GM18508 (cell line): ENCODE measurements at regions not wholly inside any gene's neighbourhood (a gene's known extent, or its start where the extent isn't known, plus 50 kb on each side); places are given as distances from the start of the nearest gene placed in this dataset.
"Not testable (repeated sequence)": the region's sequence is repeated elsewhere in the genome, so short reads cannot be mapped to it uniquely, and the experiment has no call there.

ENCODE experiments used
- ATAC-seq: cut with Tn5 transposase; IDR thresholded peaks from one replicate; pipeline ENCODE4 v1.9.1; 2021; ENCODE audit warnings: moderate number of reproducible peaks; ENCODE audit not compliant: insufficient read depth, unreplicated experiment

GRCh38 chr4:163680386-163681098 is 186.1 kb downstream of the TMA16 start:
- no peak for ATAC-seq

GRCh38 chr4:163681208-163681821 is 186.8 kb downstream of the TMA16 start:
- ATAC-seq, result peak; percentile 70

- no peak for ATAC-seq
Measured at GRCh38 chr4:163688856-163689255, 194.4 kb downstream of the TMA16 start.

- no peak for ATAC-seq
Measured at GRCh38 chr4:163693211-163693610, 198.7 kb downstream of the TMA16 start.

GRCh38 chr4:163693776-163694175 is 199.3 kb downstream of the TMA16 start:
- no peak for ATAC-seq

GRCh38 chr4:163694385-163694784 is 199.9 kb downstream of the TMA16 start:
- no peak for ATAC-seq

DNA sequence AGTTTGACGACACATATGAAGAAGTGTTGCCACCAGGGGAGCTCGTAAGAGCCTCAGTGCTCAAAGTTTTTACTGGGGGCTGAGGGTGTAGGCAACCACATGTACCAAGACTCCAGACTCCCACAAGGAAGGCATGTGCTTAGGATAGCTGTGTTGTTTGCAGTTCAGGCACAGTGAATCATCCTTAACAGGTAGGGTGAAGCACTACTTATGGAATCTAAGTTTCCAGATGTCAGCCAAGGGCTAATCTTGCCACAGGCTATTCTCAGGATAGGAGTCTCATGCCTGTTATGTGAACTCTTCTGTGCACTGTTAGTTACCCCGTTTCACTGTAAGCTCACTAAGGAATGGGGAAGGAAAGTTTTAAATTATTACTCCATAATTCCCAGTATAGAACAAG is 202.6 kb downstream of the TMA16 start:
- ATAC-seq, result no peak

DNA sequence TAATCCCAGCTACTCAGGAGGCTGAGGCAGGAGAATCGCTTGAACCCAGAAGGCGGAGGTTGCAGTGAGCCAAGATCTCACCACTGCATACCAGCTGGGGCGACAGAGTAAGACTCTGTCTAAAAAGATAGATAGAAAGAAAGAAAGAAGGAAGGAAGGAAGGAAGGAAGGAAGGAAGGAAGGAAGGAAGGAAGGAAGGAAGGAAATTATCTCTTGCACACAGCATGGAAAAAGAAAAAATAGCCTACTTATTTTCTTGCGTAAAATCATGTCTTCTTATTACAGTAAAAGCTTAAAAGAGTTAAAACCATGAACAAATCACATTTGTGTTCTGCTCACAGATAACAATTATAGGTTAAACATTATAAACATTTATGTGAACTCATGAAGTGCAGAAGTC is 205.9 kb downstream of the TMA16 start:
- ATAC-seq, result not testable (repeated sequence)

GRCh38 chr4:163701916-163702315 is 207.4 kb downstream of the TMA16 start:
- peak; percentile 85 for ATAC-seq

DNA sequence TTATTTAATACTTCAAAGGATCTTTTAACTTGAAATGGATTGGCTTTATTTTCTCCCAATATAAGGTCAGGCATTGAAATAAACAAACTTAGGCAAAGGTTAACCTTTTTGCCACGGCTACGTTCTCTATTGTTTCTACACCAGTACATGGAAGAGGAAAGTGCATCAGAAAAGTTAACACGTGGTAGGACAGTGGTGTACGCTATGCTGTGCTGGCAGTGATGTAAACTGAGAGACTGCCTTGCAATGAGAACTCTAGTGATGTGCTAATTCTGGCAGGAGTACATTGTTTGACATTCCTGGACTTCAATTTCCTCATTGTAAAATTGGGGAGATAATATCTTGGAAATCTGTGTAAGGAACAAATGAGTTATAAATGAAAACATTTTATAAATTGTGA is 208.2 kb downstream of the TMA16 start:
- ATAC-seq, result no peak

DNA sequence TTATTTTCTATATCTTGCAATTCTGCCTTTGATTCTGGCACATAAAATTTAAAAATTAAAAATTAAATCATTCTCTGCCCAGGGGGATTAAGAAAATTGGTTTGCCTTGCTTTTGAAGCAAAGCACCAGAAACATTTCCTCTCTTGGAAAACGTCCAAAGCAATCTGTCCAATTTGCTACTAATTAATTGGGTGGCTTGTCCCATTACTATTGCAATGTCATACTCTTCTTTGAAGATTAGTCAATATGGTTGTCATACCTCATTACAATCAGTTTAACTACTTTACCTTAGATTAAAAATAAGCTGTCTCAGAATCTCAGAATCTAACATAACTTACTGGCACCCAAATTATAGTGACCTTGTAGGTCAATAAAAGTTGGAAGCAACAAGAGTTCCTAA is 208.8 kb downstream of the TMA16 start:
- ATAC-seq, result no peak

DNA sequence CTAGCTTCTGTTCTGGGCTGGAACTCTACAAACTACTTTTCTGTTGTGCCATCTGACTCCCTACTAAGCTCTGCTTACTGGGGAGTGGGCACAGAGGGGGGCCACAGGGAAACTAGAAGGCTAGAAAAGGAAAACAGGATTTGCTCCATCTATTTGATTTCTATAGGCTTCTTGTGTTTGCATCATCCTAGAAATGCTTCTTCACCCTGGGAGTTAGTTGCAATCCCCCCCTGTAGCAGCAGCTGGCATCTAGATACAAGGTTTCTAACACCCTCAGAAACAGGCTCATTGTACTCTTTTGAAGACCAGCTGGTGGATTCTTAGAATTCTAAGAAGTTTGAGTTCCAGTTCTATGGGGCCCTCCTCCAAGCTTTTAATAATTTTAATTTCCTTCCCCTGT is 213.4 kb downstream of the TMA16 start:
- no peak for ATAC-seq

GRCh38 chr4:163709601-163710000 is 215.1 kb downstream of the TMA16 start:
- no peak for ATAC-seq

DNA sequence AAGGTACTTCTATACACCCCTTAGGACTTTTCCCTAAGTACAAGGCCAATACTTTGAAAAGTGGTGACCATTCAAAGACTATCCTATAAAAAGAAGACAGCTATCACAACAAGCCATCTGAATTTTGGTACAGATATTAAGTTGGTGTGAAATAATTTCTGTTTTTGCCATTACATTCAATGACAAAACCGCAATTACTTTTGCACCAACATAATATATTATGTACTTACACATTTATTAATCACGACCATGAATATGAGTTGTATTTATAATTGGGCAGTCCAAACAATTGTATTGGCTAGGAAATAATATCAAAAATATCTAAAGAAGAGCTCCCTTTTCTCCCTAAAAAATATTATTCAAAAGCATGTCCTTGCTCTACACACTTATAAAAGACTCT is 215.7 kb downstream of the TMA16 start:
- no peak for ATAC-seq

- not testable (repeated sequence) for ATAC-seq
Measured at GRCh38 chr4:163724495-163724894, 230.0 kb downstream of the TMA16 start.

DNA sequence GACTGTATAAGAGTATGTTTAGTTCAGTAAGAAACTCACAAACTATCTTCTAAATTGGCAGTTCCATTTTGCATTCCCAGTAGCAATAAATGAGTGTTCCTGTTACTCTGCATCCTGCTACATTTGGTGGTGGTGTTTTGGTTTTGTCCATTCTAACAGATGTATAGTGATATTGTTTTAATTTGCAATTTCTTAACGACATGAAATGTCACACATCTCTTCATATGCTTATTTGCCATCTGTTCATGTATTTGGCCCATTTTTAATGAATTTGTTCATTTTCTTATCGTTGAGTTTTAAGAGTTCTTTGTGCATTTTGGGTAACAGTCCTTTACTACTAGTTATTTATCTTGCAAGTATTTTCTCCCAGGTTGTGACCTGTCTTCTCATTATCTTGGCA is 232.2 kb downstream of the TMA16 start:
- ATAC-seq, result no peak

DNA sequence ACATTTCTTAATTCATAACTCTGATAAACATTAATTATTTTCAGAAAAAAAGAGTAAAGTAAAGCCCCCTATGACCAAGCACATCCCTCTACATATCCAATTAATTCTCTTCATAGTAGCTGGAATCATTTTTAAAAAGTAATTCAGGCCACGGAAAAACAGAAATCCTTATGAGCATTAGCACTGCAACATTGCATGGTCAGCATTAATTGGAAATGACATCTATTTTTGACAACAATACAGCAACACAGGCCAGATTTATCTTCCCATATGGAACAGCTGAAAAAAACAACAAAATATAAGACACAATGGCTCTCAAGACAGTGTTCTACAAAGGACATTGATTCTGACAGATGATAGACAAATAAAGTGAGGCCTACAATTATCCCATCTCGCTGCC is 236.6 kb downstream of the TMA16 start:
- ATAC-seq, result no peak

DNA sequence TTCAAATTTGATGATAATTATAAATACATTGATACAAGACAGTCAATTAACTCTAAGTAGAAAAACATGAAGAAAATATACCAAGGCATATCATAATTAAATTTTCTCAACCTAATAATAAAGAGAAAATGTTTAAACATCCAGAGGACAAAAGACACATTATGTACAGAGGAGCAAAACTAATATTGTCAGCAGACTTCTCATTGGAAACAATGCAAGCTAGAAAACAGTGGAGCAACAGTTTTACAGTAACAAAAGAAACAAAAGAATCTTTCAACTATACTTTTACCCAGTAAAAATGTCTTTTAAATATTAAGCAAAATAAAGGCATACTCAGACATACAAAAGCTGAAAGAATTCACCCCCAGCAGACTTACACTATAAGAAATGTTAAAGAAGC is 238.0 kb downstream of the TMA16 start:
- ATAC-seq, result no peak

DNA sequence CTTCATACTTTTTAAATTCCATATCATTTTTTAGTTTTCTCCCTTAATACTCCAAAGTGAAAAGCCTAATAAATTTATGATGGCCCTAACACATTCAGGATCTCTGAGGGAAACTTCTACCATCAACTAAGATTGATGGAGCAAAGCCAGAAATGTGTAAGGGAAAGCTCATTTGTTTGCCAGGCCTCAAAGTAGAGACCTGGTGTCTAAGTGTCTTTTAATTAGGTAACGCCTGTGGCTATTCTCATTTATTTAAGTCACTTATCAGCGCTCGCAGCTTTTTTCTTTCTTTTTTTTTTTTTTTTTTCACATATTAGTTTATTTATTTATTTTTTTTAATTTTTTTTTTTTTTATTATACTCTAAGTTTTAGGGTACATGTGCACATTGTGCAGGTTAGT is 242.4 kb downstream of the TMA16 start:
- no peak for ATAC-seq

- not testable (repeated sequence) for ATAC-seq
Measured at GRCh38 chr4:163737846-163738245, 243.4 kb downstream of the TMA16 start.

DNA sequence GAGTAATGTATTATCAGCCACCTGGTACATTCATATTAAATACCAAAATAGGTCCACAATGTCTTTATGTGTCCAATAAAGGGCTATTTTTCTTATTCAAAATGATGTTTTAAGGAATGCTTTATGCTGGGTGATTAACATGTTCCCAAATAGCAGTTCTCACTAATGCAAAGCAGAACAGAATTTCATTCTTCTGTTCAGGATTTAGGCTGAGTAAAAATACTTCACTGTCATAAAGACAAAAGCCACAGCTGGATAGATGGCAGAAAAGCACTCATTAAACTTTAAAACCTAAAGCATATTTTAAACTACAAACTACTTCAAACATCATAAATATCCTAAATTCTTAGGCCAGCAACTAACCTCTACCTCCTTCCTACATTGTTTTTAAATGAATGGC is 244.0 kb downstream of the TMA16 start:
- no peak for ATAC-seq

- ATAC-seq, result peak; percentile 91
Measured at GRCh38 chr4:163744861-163745260, 250.4 kb downstream of the TMA16 start.
